Gastroesophageal sphincter (tissue), 4 donors: ENCODE measurements at regions not wholly inside any gene's neighbourhood (a gene's known extent, or its start where the extent isn't known, plus 50 kb on each side); places are given as distances from the start of the nearest gene placed in this dataset.

Experiments used
- ATAC-seq: fragments of 150-250 bp; one replicate; pipeline ENCODE4 v1.9.1; 2016; ENCODE audit warnings: mild to moderate bottlenecking, moderate library complexity
- H3K27ac ChIP-seq, 4 donors: fragments of 200-600 bp; sonication (generic) in 3 of 4; 1 replicate in 3 of 4; 2 replicates in 1 of 4; pipeline ENCODE4 v1.5.1; 2016 to 2019
- H3K27me3 ChIP-seq: fragments of 200-600 bp; sonication (generic); one replicate; pipeline ENCODE4 v1.5.1; 2019
- H3K36me3 ChIP-seq, 2 donors: fragments of 200-600 bp; sonication (generic); one replicate each; pipeline ENCODE4 v1.5.1; 2019; ENCODE audit warnings: control low read depth in 1 of 2
- H3K4me1 ChIP-seq, 3 donors: fragments of 200-600 bp; sonication (generic); 1 replicate in 2 of 3; 2 replicates in 1 of 3; pipeline ENCODE4 v1.5.1; 2016 to 2019; ENCODE audit warnings: control low read depth in 2 of 3
- H3K4me3 ChIP-seq, 2 donors: fragments of 200-600 bp; sonication (generic); one replicate each; pipeline ENCODE4 v1.5.1; 2019; ENCODE audit warnings: mild to moderate bottlenecking in 1 of 2, moderate library complexity in 1 of 2
- H3K9me3 ChIP-seq, 3 donors: fragments of 200-600 bp; sonication (generic); one replicate each; pipeline ENCODE4 v1.5.1; 2017 to 2019; ENCODE audit warnings: control low read depth in 2 of 3
- EP300 ChIP-seq: sonication (generic); formaldehyde crosslinking; IDR thresholded peaks from one replicate; pipeline ENCODE4 v1.6.1; 2017; ENCODE audit warnings: antibody characterized with exemption, mild to moderate bottlenecking
- POLR2A ChIP-seq, 2 donors: fragments of 450-650 bp; IDR thresholded peaks; one replicate each; pipeline ENCODE4 v1.6.1; 2017; ENCODE audit warnings: antibody characterized with exemption in 2 of 2, mild to moderate bottlenecking in 2 of 2, moderate library complexity in 1 of 2
- POLR2AphosphoS5 ChIP-seq: sonication (generic); formaldehyde crosslinking; IDR thresholded peaks from one replicate; pipeline ENCODE4 v1.6.1; 2017; ENCODE audit warnings: antibody characterized with exemption
- WGBS, 2 donors: methylation state at CpG; one replicate each; pipeline ENCODE4 v1.1.5; 2018; ENCODE audit warnings: low coverage in 1 of 2; 5-methylcytosine and 5-hydroxymethylcytosine counted together
- TF ChIP-seq, protein P1 (sequence below), 4 experiments: fragments of 200-600 bp in 2 of 4; fragments of 450-650 bp in 2 of 4; sonication (generic) in 1 of 4; IDR thresholded peaks; one replicate each; pipeline ENCODE4 v1.5.1; 2017 to 2019; ENCODE audit warnings: antibody characterized with exemption in 4 of 4, mild to moderate bottlenecking in 2 of 4, moderate library complexity in 2 of 4

- 64 to 70% methylated on average over 7 to 8 of the region's 8 CpGs for WGBS, 2 donors
- no peaks in the 10 kb centered on the region for H3K9me3 ChIP-seq
- TF ChIP-seq POLR2A (IDR thresholded peaks at IDR 0.05) (no peak), POLR2AphosphoS5 (no peak), EP300 (no peak)
- TF ChIP-seq, protein P1, sequence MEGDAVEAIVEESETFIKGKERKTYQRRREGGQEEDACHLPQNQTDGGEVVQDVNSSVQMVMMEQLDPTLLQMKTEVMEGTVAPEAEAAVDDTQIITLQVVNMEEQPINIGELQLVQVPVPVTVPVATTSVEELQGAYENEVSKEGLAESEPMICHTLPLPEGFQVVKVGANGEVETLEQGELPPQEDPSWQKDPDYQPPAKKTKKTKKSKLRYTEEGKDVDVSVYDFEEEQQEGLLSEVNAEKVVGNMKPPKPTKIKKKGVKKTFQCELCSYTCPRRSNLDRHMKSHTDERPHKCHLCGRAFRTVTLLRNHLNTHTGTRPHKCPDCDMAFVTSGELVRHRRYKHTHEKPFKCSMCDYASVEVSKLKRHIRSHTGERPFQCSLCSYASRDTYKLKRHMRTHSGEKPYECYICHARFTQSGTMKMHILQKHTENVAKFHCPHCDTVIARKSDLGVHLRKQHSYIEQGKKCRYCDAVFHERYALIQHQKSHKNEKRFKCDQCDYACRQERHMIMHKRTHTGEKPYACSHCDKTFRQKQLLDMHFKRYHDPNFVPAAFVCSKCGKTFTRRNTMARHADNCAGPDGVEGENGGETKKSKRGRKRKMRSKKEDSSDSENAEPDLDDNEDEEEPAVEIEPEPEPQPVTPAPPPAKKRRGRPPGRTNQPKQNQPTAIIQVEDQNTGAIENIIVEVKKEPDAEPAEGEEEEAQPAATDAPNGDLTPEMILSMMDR (IDR thresholded peaks at IDR 0.05), result no peak
Observed at GRCh38 chr3:5480190-5480589, 292.7 kb downstream of the EDEM1 start.

DNA sequence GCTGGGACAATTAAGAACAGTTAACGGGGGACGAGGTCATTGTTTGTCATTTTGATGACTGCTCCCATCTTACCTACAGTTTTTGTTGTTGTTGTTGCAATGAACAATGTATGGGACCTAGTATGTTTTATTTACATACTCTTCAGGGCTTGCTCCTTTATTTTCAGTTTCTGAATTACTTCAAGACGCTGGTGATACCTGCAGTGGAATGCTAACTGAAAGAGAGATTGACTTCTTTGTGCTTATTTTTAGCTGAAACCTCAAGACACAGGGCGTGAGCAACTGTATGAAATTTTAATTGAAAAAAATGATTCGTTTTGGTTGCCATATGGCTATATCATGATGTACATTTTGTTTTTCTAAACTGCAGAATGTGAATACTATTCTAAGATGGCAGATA lies 297.9 kb downstream of the EDEM1 start:
- Histone ChIP-seq H3K4me1 (no peaks in the 10 kb centered on the region), H3K27me3 (no peaks in the 10 kb centered on the region), H3K4me3 (no peak overlapping the region), H3K27ac (no peak overlapping the region), H3K36me3 (no peaks in the 10 kb centered on the region), H3K9me3 (no peaks in the 10 kb centered on the region)
- WGBS, 2 donors, result 77 to 78% methylated on average over 5 of the region's 5 CpGs
- no peak for TF ChIP-seq EP300
- ATAC-seq, result no peak

More at GRCh38 chr3:5480190-5480589, 292.7 kb downstream of the EDEM1 start:
- Histone ChIP-seq H3K36me3 (no peaks in the 10 kb centered on the region), H3K27me3 (no peaks in the 10 kb centered on the region), H3K27ac (no peak overlapping the region), H3K4me1 (no peaks in the 10 kb centered on the region), H3K4me3 (no peak overlapping the region)
- ATAC-seq, result no peak

DNA sequence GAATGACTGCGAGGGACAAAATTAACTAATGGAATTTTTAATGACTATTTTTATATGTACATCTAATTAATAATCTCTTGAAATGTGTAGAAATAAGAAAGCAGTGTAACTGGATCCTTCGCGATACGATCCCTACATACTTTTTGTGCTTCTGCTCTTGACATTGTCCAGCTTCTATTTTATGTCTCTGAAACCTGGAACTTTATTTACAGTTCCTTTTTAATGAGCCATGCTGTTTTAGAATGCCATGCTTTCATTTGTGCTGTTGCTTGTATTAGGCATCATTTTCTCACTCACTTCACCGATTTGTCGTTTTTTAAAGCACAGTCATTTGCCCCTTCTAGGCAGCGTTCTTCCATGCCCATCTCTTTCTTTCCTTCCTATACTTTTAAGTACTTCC lies 301.3 kb downstream of the EDEM1 start:
- 87 to 88% methylated on average over 6 to 7 of the region's 7 CpGs for WGBS, 2 donors
- no peak overlapping the region for H3K4me3 ChIP-seq

GRCh38 chr3:5489536-5489935 lies 302.0 kb downstream of the EDEM1 start:
- 54 to 70% methylated on average over 3 of the region's 3 CpGs for WGBS, 2 donors
- Histone ChIP-seq H3K9me3 (no peaks in the 10 kb centered on the region), H3K27ac (no peak overlapping the region), H3K4me3 (no peak overlapping the region), H3K4me1 (no peaks in the 10 kb centered on the region), H3K36me3 (no peaks in the 10 kb centered on the region), H3K27me3 (no peaks in the 10 kb centered on the region)
- TF ChIP-seq, protein P1 (IDR thresholded peaks at IDR 0.05), result no peak
- no peak for TF ChIP-seq POLR2AphosphoS5
- TF ChIP-seq POLR2A (IDR thresholded peaks at IDR 0.05), result no peak
- no peak for TF ChIP-seq EP300
- ATAC-seq, result no peak

More for the DNA sequence above, 301.3 kb downstream of the EDEM1 start:
- Histone ChIP-seq H3K4me1 (no peaks in the 10 kb centered on the region), H3K27me3 (no peaks in the 10 kb centered on the region), H3K36me3 (no peaks in the 10 kb centered on the region), H3K27ac (no peak overlapping the region), H3K9me3 (no peaks in the 10 kb centered on the region)
- TF ChIP-seq, protein P1 (IDR thresholded peaks at IDR 0.05), result no peak
- no peak for TF ChIP-seq POLR2AphosphoS5
- no peak for TF ChIP-seq EP300
- TF ChIP-seq POLR2A (IDR thresholded peaks at IDR 0.05), result no peak
- no peak for ATAC-seq

- ATAC-seq, result no peak
Observed at GRCh38 chr3:5494905-5495519, 307.5 kb downstream of the EDEM1 start.

More at GRCh38 chr3:5494905-5495519, 307.5 kb downstream of the EDEM1 start:
- 44% methylated on average over 3 of the region's 3 CpGs; no CpG with 5 or more reads in 1 of the 2 donors for WGBS, 2 donors
- TF ChIP-seq EP300 (no peak), POLR2AphosphoS5 (no peak), POLR2A (IDR thresholded peaks at IDR 0.05) (no peak)
- TF ChIP-seq, protein P1 (IDR thresholded peaks at IDR 0.05), result no peak
- H3K36me3 ChIP-seq, result no peaks in the 10 kb centered on the region
- H3K27ac ChIP-seq, result no peak overlapping the region
- no peaks in the 10 kb centered on the region for H3K4me1 ChIP-seq
- no peaks in the 10 kb centered on the region for H3K27me3 ChIP-seq
- no peaks in the 10 kb centered on the region for H3K9me3 ChIP-seq
- no peak overlapping the region for H3K4me3 ChIP-seq
